Amniotic epithelial cell (primary cell): ENCODE measurements at regions not wholly inside any gene's neighbourhood (a gene's known extent, or its start where the extent isn't known, plus 50 kb on each side); places are given as distances from the start of the nearest gene placed in this dataset.

Experiments
- DNase-seq: peaks from one replicate; pipeline ENCODE4 v3.0.0-alpha.2; 2010; ENCODE audit warnings: low read depth

- no peak for DNase-seq
Measured at GRCh38 chr1:82755671-82756070, 954.9 kb downstream of the ADGRL2 start.

- no peak for DNase-seq
Measured at GRCh38 chr1:82755191-82755590, 954.5 kb downstream of the ADGRL2 start.

- DNase-seq = no peak
Measured at GRCh38 chr1:82752046-82752445, 951.3 kb downstream of the ADGRL2 start.

GRCh38 chr1:82733645-82734044, 932.9 kb downstream of the ADGRL2 start:
- no peak for DNase-seq

GRCh38 chr1:82731216-82731615, 930.5 kb downstream of the ADGRL2 start:
- no peak for DNase-seq

GRCh38 chr1:82728206-82728605, 927.5 kb downstream of the ADGRL2 start:
- DNase-seq = no peak

GRCh38 chr1:82724246-82724645, 923.5 kb downstream of the ADGRL2 start:
- DNase-seq = no peak

- DNase-seq = no peak
Measured at GRCh38 chr1:82722608-82723007, 921.9 kb downstream of the ADGRL2 start.

- no peak for DNase-seq
Measured at GRCh38 chr1:82721702-82722101, 921.0 kb downstream of the ADGRL2 start.

GRCh38 chr1:82718719-82719419, 918.1 kb downstream of the ADGRL2 start:
- no peak for DNase-seq

- no peak for DNase-seq
Measured at GRCh38 chr1:82710091-82710490, 909.4 kb downstream of the ADGRL2 start.

GRCh38 chr1:82707681-82708080, 906.9 kb downstream of the ADGRL2 start:
- DNase-seq = no peak

GRCh38 chr1:82706741-82707140, 906.0 kb downstream of the ADGRL2 start:
- DNase-seq = no peak

GRCh38 chr1:82704966-82705365, 904.2 kb downstream of the ADGRL2 start:
- no peak for DNase-seq

GRCh38 chr1:82704393-82704792, 903.7 kb downstream of the ADGRL2 start:
- DNase-seq = no peak

- DNase-seq = no peak
Measured at GRCh38 chr1:82703951-82704350, 903.2 kb downstream of the ADGRL2 start.

GRCh38 chr1:82700476-82700875, 899.7 kb downstream of the ADGRL2 start:
- no peak for DNase-seq

GRCh38 chr1:82697965-82698364, 897.2 kb downstream of the ADGRL2 start:
- DNase-seq = no peak

GRCh38 chr1:82695443-82695842, 894.7 kb downstream of the ADGRL2 start:
- no peak for DNase-seq

GRCh38 chr1:82690411-82690810, 889.7 kb downstream of the ADGRL2 start:
- no peak for DNase-seq

- no peak for DNase-seq
Measured at GRCh38 chr1:82689217-82689616, 888.5 kb downstream of the ADGRL2 start.

- no peak for DNase-seq
Measured at GRCh38 chr1:82686774-82687173, 886.0 kb downstream of the ADGRL2 start.

GRCh38 chr1:82646888-82647287, 846.2 kb downstream of the ADGRL2 start:
- DNase-seq = no peak

- DNase-seq = no peak
Measured at GRCh38 chr1:82646336-82646735, 845.6 kb downstream of the ADGRL2 start.
